Activated naive CD4-positive, alpha-beta T cell treated with anti-CD3 and anti-CD28 coated beads, Interleukin-2, amount 50 U/mL, for 72 hours (primary cell): ENCODE measurements at regions not wholly inside any gene's neighbourhood (a gene's known extent, or its start where the extent isn't known, plus 50 kb on each side); places are given as distances from the start of the nearest gene placed in this dataset.
A peak's percentile ranks its signal among the peaks of the same experiment; 100 is the strongest.
"Not testable (repeated sequence)": the region's sequence is repeated elsewhere in the genome, so short reads cannot be mapped to it uniquely, and the experiment has no call there.

Source experiments
- ATAC-seq, 2 donors: fragments of 150-1000 bp; cut with Tn5 transposase; 2 replicates each; pipeline ENCODE4 v1.10.0; 2021; ENCODE audit warnings: mild to moderate bottlenecking in 2 of 2, moderate library complexity in 2 of 2
- DNase-seq, 2 donors: peaks; one replicate each; pipeline ENCODE4 v3.0.0; 2021 to 2022; ENCODE audit warnings: low spot score in 2 of 2
- H3K27ac Mint-ChIP-seq, 2 donors: one replicate each; pipeline ENCODE4 v1.8.0; 2022; ENCODE audit warnings: mild to moderate bottlenecking in 2 of 2, mixed read lengths in 2 of 2
- H3K36me3 Mint-ChIP-seq, 2 donors: one replicate each; pipeline ENCODE4 v1.8.0; 2022; ENCODE audit warnings: mixed read lengths in 2 of 2
- H3K9me3 Mint-ChIP-seq, 2 donors: one replicate each; pipeline ENCODE4 v1.8.0; 2022; ENCODE audit warnings: mixed read lengths in 2 of 2

- no peak for ATAC-seq
- Mint-ChIP-seq H3K27ac (no peak overlapping the region), H3K36me3 (no peaks in the 10 kb centered on the region), H3K9me3 (no peaks in the 10 kb centered on the region)
- no peak for DNase-seq
These were observed 172.8 kb downstream of the IRF8 start for GRCh38 chr16:86071611-86072240.

- Mint-ChIP-seq H3K36me3 (no peaks in the 10 kb centered on the region), H3K27ac (no peak overlapping the region), H3K9me3 (no peaks in the 10 kb centered on the region)
- ATAC-seq = peak in 1 of 2 donors; percentile 26
- peak; percentile 43 to 47 for DNase-seq
These were observed 173.6 kb downstream of the IRF8 start for GRCh38 chr16:86072328-86073102.

- no peak for ATAC-seq
- Mint-ChIP-seq H3K9me3 (no peaks in the 10 kb centered on the region), H3K36me3 (no peaks in the 10 kb centered on the region), H3K27ac (no peak overlapping the region)
- peak in 1 of 2 donors; percentile 33 for DNase-seq
These were observed 174.2 kb downstream of the IRF8 start for GRCh38 chr16:86073103-86073625.

GRCh38 chr16:86073763-86074493, 175.0 kb downstream of the IRF8 start:
- no peaks in the 10 kb centered on the region for H3K36me3 Mint-ChIP-seq
- ATAC-seq = no peak

GRCh38 chr16:86074651-86075487, 175.9 kb downstream of the IRF8 start:
- DNase-seq = peak in 1 of 2 donors; percentile 35

More at GRCh38 chr16:86073763-86074493, 175.0 kb downstream of the IRF8 start:
- peak in 1 of 2 donors; percentile 26 for DNase-seq
- Mint-ChIP-seq H3K9me3 (no peaks in the 10 kb centered on the region), H3K27ac (no peak overlapping the region)

GRCh38 chr16:86075488-86075785, 176.5 kb downstream of the IRF8 start:
- Mint-ChIP-seq H3K9me3 (no peaks in the 10 kb centered on the region), H3K27ac (no peak overlapping the region), H3K36me3 (no peaks in the 10 kb centered on the region)
- ATAC-seq (no peak), DNase-seq (peak in 1 of 2 donors; percentile 1)

More at GRCh38 chr16:86074651-86075487, 175.9 kb downstream of the IRF8 start:
- H3K36me3 Mint-ChIP-seq = no peaks in the 10 kb centered on the region
- H3K9me3 Mint-ChIP-seq = no peaks in the 10 kb centered on the region
- ATAC-seq = no peak
- H3K27ac Mint-ChIP-seq = no peak overlapping the region

- ATAC-seq (no peak), DNase-seq (peak in 1 of 2 donors; percentile 2)
- no peak overlapping the region for H3K27ac Mint-ChIP-seq
- H3K9me3 Mint-ChIP-seq = no peaks in the 10 kb centered on the region
- H3K36me3 Mint-ChIP-seq = no peaks in the 10 kb centered on the region
These were observed 177.0 kb downstream of the IRF8 start for GRCh38 chr16:86075839-86076440.

- Mint-ChIP-seq H3K9me3 (no peaks in the 10 kb centered on the region), H3K36me3 (no peaks in the 10 kb centered on the region), H3K27ac (no peak overlapping the region)
- DNase-seq (peak in 1 of 2 donors; percentile 40), ATAC-seq (no peak)
These were observed 177.6 kb downstream of the IRF8 start for GRCh38 chr16:86076606-86077005.

- no peak for ATAC-seq
- peak in 1 of 2 donors; percentile 51 for DNase-seq
- Mint-ChIP-seq H3K36me3 (no peaks in the 10 kb centered on the region), H3K27ac (no peak overlapping the region), H3K9me3 (no peaks in the 10 kb centered on the region)
These were observed 178.4 kb downstream of the IRF8 start for GRCh38 chr16:86077243-86077940.

GRCh38 chr16:86078121-86078600, 179.2 kb downstream of the IRF8 start:
- no peaks in the 10 kb centered on the region for H3K36me3 Mint-ChIP-seq
- ATAC-seq (no peak), DNase-seq (peak in 1 of 2 donors; percentile 25)
- no peak overlapping the region for H3K27ac Mint-ChIP-seq
- no peaks in the 10 kb centered on the region for H3K9me3 Mint-ChIP-seq

- DNase-seq = peak in 1 of 2 donors; percentile 30
- H3K9me3 Mint-ChIP-seq, ATAC-seq, H3K36me3 Mint-ChIP-seq, H3K27ac Mint-ChIP-seq: not testable (repeated sequence)
These were observed 179.7 kb downstream of the IRF8 start for GRCh38 chr16:86078711-86079110.

GRCh38 chr16:86079255-86079885, 180.4 kb downstream of the IRF8 start:
- Mint-ChIP-seq H3K9me3 (no peaks in the 10 kb centered on the region), H3K36me3 (no peaks in the 10 kb centered on the region), H3K27ac (no peak overlapping the region)
- no peak for DNase-seq
- no peak for ATAC-seq

GRCh38 chr16:86080131-86080875, 181.3 kb downstream of the IRF8 start:
- DNase-seq (peak in 1 of 2 donors; percentile 14), ATAC-seq (no peak)
- Mint-ChIP-seq H3K9me3 (no peaks in the 10 kb centered on the region), H3K27ac (no peak overlapping the region), H3K36me3 (no peaks in the 10 kb centered on the region)

- H3K9me3 Mint-ChIP-seq = no peaks in the 10 kb centered on the region
- DNase-seq (no peak), ATAC-seq (no peak)
- H3K36me3 Mint-ChIP-seq = no peaks in the 10 kb centered on the region
- no peak overlapping the region for H3K27ac Mint-ChIP-seq
These were observed 182.0 kb downstream of the IRF8 start for GRCh38 chr16:86080982-86081381.
